ENCODE measurements at regions not wholly inside any gene's neighbourhood (a gene's known extent, or its start where the extent isn't known, plus 50 kb on each side); places are given as distances from the start of the nearest gene placed in this dataset.

DNA sequence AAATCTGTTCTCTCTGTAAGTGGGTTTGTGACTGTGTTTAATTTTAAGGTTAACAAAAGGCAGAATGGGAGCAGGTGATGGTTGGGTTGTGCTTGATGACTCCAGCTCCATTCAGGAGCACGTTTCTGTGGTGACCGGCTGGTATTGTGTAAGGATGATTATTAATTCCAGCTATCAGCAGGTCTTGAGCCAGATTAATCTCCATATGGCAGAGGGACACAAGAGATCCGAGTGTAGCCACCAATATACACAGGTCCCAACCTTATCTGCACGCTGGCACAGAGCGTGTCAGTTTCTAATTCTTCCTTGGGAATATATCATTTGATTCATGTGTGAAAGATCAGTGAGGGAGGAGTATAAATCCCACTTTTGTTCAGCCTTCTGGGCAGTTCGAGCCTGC, 199.0 kb upstream of the DCC start:
- no peak for TF ChIP-seq FOXP2 (optimal IDR thresholded peaks at IDR 0.05; ENCODE audit: borderline replicate concordance, extremely low read depth, extremely low read length, insufficient read depth)
- TF ChIP-seq TAF1 (IDR thresholded peaks at IDR 0.05; ENCODE audit: borderline replicate concordance, insufficient read depth, low read length), result no peak
- TF ChIP-seq POLR2AphosphoS5 (IDR thresholded peaks at IDR 0.05; ENCODE audit: low read depth, low read length), result no peak
- TF ChIP-seq, protein P1, sequence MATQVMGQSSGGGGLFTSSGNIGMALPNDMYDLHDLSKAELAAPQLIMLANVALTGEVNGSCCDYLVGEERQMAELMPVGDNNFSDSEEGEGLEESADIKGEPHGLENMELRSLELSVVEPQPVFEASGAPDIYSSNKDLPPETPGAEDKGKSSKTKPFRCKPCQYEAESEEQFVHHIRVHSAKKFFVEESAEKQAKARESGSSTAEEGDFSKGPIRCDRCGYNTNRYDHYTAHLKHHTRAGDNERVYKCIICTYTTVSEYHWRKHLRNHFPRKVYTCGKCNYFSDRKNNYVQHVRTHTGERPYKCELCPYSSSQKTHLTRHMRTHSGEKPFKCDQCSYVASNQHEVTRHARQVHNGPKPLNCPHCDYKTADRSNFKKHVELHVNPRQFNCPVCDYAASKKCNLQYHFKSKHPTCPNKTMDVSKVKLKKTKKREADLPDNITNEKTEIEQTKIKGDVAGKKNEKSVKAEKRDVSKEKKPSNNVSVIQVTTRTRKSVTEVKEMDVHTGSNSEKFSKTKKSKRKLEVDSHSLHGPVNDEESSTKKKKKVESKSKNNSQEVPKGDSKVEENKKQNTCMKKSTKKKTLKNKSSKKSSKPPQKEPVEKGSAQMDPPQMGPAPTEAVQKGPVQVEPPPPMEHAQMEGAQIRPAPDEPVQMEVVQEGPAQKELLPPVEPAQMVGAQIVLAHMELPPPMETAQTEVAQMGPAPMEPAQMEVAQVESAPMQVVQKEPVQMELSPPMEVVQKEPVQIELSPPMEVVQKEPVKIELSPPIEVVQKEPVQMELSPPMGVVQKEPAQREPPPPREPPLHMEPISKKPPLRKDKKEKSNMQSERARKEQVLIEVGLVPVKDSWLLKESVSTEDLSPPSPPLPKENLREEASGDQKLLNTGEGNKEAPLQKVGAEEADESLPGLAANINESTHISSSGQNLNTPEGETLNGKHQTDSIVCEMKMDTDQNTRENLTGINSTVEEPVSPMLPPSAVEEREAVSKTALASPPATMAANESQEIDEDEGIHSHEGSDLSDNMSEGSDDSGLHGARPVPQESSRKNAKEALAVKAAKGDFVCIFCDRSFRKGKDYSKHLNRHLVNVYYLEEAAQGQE (IDR thresholded peaks at IDR 0.05; ENCODE audit: insufficient read depth in 1 of 2, low read depth in 2 of 2, low read length in 2 of 2), result no peak

Measured in PFSK-1 (cell line).